Loucy (cell line): ENCODE measurements at regions not wholly inside any gene's neighbourhood (a gene's known extent, or its start where the extent isn't known, plus 50 kb on each side); places are given as distances from the start of the nearest gene placed in this dataset.

ENCODE experiments used
- EZH2phosphoT487 ChIP-seq: fragments of 200-600 bp; IDR thresholded peaks from 2 replicates; pipeline ENCODE4 v1.6.1; 2018; ENCODE audit warnings: antibody characterized with exemption, mild to moderate bottlenecking, moderate library complexity, borderline replicate concordance
- TF ChIP-seq, protein P1 (sequence below): fragments of 200-600 bp; sonication (generic); conservative IDR thresholded peaks from 2 replicates; pipeline ENCODE4 v1.5.1; 2014; ENCODE audit warnings: mild to moderate bottlenecking, antibody characterized with exemption, low read length

DNA sequence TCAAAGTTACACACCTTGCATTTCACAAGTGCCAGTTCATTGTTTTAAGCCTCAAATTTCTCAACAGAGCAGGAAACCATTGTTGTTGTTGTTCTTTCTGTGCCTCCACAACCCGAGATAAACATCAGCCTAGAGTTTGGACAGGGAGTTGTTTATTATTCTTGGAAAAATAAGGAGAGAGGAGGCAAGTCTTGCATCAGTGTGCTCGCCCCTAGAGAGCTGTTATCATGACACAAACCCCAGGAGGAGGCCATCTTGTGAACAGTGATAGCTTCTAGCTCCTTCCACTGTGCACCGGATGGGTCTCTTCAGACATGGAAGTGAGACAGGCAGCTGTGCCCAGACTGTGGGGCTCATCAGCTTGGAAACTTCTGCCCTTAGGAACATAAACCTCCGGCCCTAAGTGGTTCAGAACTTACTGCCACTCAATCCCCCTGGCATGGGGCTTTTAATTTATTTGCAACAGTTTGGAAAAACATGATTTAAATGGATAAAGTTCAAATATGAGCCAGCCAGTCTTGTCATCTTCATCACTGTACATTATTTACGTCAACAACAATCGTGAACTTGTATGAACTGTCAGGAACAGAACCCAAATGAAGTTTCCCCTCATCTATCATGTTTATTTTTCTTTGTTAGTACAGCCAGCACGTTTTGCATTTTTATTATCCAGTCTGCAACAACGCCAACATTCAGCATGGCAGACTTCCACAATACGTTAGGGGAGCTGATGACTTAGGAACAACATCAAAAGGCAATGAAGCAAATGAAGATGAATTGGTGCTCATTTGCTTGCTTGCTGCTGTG lies 181.7 kb upstream of the S1PR3 start:
- TF ChIP-seq, protein P1, sequence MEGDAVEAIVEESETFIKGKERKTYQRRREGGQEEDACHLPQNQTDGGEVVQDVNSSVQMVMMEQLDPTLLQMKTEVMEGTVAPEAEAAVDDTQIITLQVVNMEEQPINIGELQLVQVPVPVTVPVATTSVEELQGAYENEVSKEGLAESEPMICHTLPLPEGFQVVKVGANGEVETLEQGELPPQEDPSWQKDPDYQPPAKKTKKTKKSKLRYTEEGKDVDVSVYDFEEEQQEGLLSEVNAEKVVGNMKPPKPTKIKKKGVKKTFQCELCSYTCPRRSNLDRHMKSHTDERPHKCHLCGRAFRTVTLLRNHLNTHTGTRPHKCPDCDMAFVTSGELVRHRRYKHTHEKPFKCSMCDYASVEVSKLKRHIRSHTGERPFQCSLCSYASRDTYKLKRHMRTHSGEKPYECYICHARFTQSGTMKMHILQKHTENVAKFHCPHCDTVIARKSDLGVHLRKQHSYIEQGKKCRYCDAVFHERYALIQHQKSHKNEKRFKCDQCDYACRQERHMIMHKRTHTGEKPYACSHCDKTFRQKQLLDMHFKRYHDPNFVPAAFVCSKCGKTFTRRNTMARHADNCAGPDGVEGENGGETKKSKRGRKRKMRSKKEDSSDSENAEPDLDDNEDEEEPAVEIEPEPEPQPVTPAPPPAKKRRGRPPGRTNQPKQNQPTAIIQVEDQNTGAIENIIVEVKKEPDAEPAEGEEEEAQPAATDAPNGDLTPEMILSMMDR, result no peak
- TF ChIP-seq EZH2phosphoT487, result no peak
